ENCODE measurements at regions not wholly inside any gene's neighbourhood (a gene's known extent, or its start where the extent isn't known, plus 50 kb on each side); places are given as distances from the start of the nearest gene placed in this dataset.
A peak's percentile ranks its signal among the peaks of the same experiment; 100 is the strongest.

- H3K4me1 Mint-ChIP-seq (ENCODE audit: low read depth): peaks cover 5% of the 10 kb centered on the region
- DNase-seq (no peak), ATAC-seq (no peak)
- ChIA-PET CTCF (interaction anchor here (1.6 kb wide), 1 partner anchor 420 kb away, joined by 6 read pairs; no protein-coding TSS in a partner anchor), POLR2A (no interaction called here)
- H3K27ac Mint-ChIP-seq: no peak overlapping the region
- H3K36me3 Mint-ChIP-seq (ENCODE audit: low read depth): no peaks in the 10 kb centered on the region
- H3K9me3 Mint-ChIP-seq: no peaks in the 10 kb centered on the region
- no peak for TF ChIP-seq CTCF (IDR thresholded peaks at IDR 0.05)
- H3K4me3 Mint-ChIP-seq: no peak overlapping the region
- intact Hi-C loops (cut with micrococcal nuclease): no loop called here
- peaks cover 4% of the 10 kb centered on the region for H3K27me3 Mint-ChIP-seq
Observed at GRCh38 chr7:106597014-106597413, 63.9 kb downstream of the CCDC71L start.

GRCh38 chr7:106595922-106596321 lies 65.0 kb downstream of the CCDC71L start:
- Mint-ChIP-seq H3K27ac (no peak overlapping the region), H3K4me3 (no peak overlapping the region), H3K4me1 (ENCODE audit: low read depth) (peaks cover 5% of the 10 kb centered on the region), H3K27me3 (peaks cover 4% of the 10 kb centered on the region), H3K9me3 (no peaks in the 10 kb centered on the region), H3K36me3 (ENCODE audit: low read depth) (no peaks in the 10 kb centered on the region)
- POLR2A ChIA-PET: no interaction called here
- CTCF ChIA-PET: no interaction called here
- ATAC-seq: no peak
- no peak for TF ChIP-seq CTCF (IDR thresholded peaks at IDR 0.05)
- no peak for DNase-seq
- intact Hi-C loops (cut with micrococcal nuclease): no loop called here

GRCh38 chr7:106593028-106593417 lies 67.9 kb downstream of the CCDC71L start:
- intact Hi-C loops (cut with micrococcal nuclease): no loop called here
- no peak for TF ChIP-seq CTCF (IDR thresholded peaks at IDR 0.05)

GRCh38 chr7:106592282-106593027 lies 68.5 kb downstream of the CCDC71L start:
- H3K4me3 Mint-ChIP-seq: no peak overlapping the region
- DNase-seq (no peak), ATAC-seq (no peak)
- no peak overlapping the region for H3K27ac Mint-ChIP-seq
- H3K27me3 Mint-ChIP-seq: peaks cover 4% of the 10 kb centered on the region
- TF ChIP-seq CTCF (IDR thresholded peaks at IDR 0.05): no peak
- CTCF ChIA-PET: no interaction called here
- H3K9me3 Mint-ChIP-seq: no peaks in the 10 kb centered on the region
- no peaks in the 10 kb centered on the region for H3K36me3 Mint-ChIP-seq (ENCODE audit: low read depth)
- POLR2A ChIA-PET: no interaction called here
- intact Hi-C loops (cut with micrococcal nuclease): no loop called here
- no peaks in the 10 kb centered on the region for H3K4me1 Mint-ChIP-seq (ENCODE audit: low read depth)

More at GRCh38 chr7:106593028-106593417, 67.9 kb downstream of the CCDC71L start:
- peak; percentile 42 for ATAC-seq
- no peak for DNase-seq
- CTCF ChIA-PET: interaction anchor here (1.3 kb wide), 1 partner anchor 416 kb away, joined by 4 read pairs; no protein-coding TSS in a partner anchor
- Mint-ChIP-seq H3K27ac (no peak overlapping the region), H3K27me3 (peaks cover 4% of the 10 kb centered on the region), H3K9me3 (no peaks in the 10 kb centered on the region), H3K4me3 (no peak overlapping the region), H3K4me1 (ENCODE audit: low read depth) (no peaks in the 10 kb centered on the region), H3K36me3 (ENCODE audit: low read depth) (no peaks in the 10 kb centered on the region)
- POLR2A ChIA-PET: no interaction called here

- intact Hi-C loops (cut with micrococcal nuclease): no loop called here
- Mint-ChIP-seq H3K27ac (no peak overlapping the region), H3K4me1 (ENCODE audit: low read depth) (no peaks in the 10 kb centered on the region), H3K4me3 (no peak overlapping the region), H3K36me3 (ENCODE audit: low read depth) (no peaks in the 10 kb centered on the region), H3K27me3 (peaks cover 8% of the 10 kb centered on the region), H3K9me3 (no peaks in the 10 kb centered on the region)
- TF ChIP-seq CTCF (IDR thresholded peaks at IDR 0.05): no peak
- ChIA-PET POLR2A (no interaction called here), CTCF (interaction anchor here (1.0 to 2.0 kb wide), 2 partner anchors 10 to 145 kb away, joined by 3 to 6 read pairs; no protein-coding TSS in a partner anchor)
- DNase-seq: no peak
- no peak for ATAC-seq
Observed at GRCh38 chr7:106591146-106591545, 69.8 kb downstream of the CCDC71L start.

All from activated CD8-positive, alpha-beta T cell treated with anti-CD3 and anti-CD28 coated beads for 36 hours (primary cell).